ENCODE measurements at regions not wholly inside any gene's neighbourhood (a gene's known extent, or its start where the extent isn't known, plus 50 kb on each side); places are given as distances from the start of the nearest gene placed in this dataset.

DNA sequence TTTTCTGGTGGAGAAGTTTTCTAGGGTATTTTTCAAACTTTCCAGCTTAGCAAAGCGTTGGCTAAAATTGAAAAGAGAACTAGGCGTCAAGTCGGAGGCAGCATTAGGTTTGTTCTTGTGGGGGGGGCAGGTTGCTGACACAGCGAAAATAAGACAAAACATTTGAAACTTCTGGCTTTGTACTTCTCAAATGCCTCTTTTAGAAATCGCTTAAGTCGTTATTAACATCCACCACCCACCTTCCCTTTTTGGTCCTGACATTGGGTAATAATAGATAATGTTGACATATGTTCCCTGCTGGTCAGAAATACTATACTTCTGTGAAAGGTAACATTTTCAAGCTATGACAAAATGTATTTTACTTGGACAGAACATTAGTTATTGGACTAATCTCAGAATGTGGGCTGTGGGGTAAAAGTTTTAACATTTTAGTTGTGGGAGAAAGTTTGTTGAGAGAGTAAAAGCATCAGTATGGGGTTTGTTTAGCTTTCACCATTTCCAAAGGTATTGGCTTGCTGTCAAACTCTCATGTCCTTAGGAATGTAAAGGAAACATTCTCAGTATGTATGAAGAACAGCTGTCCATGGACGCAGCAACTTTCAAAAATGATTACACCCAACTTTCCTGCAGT, 88.1 kb upstream of the ZEB2 start:
- TF ChIP-seq, protein P1, sequence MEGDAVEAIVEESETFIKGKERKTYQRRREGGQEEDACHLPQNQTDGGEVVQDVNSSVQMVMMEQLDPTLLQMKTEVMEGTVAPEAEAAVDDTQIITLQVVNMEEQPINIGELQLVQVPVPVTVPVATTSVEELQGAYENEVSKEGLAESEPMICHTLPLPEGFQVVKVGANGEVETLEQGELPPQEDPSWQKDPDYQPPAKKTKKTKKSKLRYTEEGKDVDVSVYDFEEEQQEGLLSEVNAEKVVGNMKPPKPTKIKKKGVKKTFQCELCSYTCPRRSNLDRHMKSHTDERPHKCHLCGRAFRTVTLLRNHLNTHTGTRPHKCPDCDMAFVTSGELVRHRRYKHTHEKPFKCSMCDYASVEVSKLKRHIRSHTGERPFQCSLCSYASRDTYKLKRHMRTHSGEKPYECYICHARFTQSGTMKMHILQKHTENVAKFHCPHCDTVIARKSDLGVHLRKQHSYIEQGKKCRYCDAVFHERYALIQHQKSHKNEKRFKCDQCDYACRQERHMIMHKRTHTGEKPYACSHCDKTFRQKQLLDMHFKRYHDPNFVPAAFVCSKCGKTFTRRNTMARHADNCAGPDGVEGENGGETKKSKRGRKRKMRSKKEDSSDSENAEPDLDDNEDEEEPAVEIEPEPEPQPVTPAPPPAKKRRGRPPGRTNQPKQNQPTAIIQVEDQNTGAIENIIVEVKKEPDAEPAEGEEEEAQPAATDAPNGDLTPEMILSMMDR (conservative IDR thresholded peaks at IDR 0.05; ENCODE audit: low read depth, low read length) = no peak
- TF ChIP-seq EZH2 (IDR thresholded peaks at IDR 0.05; ENCODE audit: borderline replicate concordance, low read depth, low read length, poor library complexity, severe bottlenecking) = no peak
